ENCODE measurements at regions not wholly inside any gene's neighbourhood (a gene's known extent, or its start where the extent isn't known, plus 50 kb on each side); places are given as distances from the start of the nearest gene placed in this dataset.

GRCh38 chr3:43183456-43183855, 77.6 kb upstream of the POMGNT2 start:
- Histone ChIP-seq H3K36me3 (ENCODE audit: insufficient read depth, low read length) (no peaks in the 10 kb centered on the region), H3K27me3 (ENCODE audit: insufficient read depth, low read length) (no peaks in the 10 kb centered on the region), H4K20me1 (ENCODE audit: insufficient read depth, low read length) (no peaks in the 10 kb centered on the region), H3K4me3 (ENCODE audit: insufficient read depth, low read length) (no peak overlapping the region), H3K4me2 (ENCODE audit: insufficient read depth, low read length) (no peak overlapping the region), H3K4me1 (ENCODE audit: insufficient read depth, low read length) (peaks cover 23% of the 10 kb centered on the region), H2AFZ (ENCODE audit: low read length) (no peak overlapping the region), H3K79me2 (ENCODE audit: insufficient read depth, low read length) (no peaks in the 10 kb centered on the region), H3K9me3 (ENCODE audit: low read depth, low read length) (peaks cover 2% of the 10 kb centered on the region), H3K27ac (ENCODE audit: low read depth, low read length) (no peak overlapping the region)
- DNase-seq (ENCODE audit: insufficient read length, low spot score, missing footprints): no peak
- TF ChIP-seq CTCF (IDR thresholded peaks at IDR 0.05; ENCODE audit: extremely low read depth, low read depth, low read length): no peak

- H3K27ac ChIP-seq (ENCODE audit: low read depth, low read length): no peak overlapping the region
- no peaks in the 10 kb centered on the region for H3K36me3 ChIP-seq (ENCODE audit: insufficient read depth, low read length)
- no peak for DNase-seq (ENCODE audit: insufficient read length, low spot score, missing footprints)
- H3K4me3 ChIP-seq (ENCODE audit: insufficient read depth, low read length): no peak overlapping the region
- H3K79me2 ChIP-seq (ENCODE audit: insufficient read depth, low read length): no peaks in the 10 kb centered on the region
- no peaks in the 10 kb centered on the region for H3K27me3 ChIP-seq (ENCODE audit: insufficient read depth, low read length)
- H3K4me2 ChIP-seq (ENCODE audit: insufficient read depth, low read length): no peak overlapping the region
- H3K9me3 ChIP-seq (ENCODE audit: low read depth, low read length): no peaks in the 10 kb centered on the region
- peaks cover 23% of the 10 kb centered on the region for H3K4me1 ChIP-seq (ENCODE audit: insufficient read depth, low read length)
- no peak for TF ChIP-seq CTCF (IDR thresholded peaks at IDR 0.05; ENCODE audit: extremely low read depth, low read depth, low read length)
- H4K20me1 ChIP-seq (ENCODE audit: insufficient read depth, low read length): no peaks in the 10 kb centered on the region
- H2AFZ ChIP-seq (ENCODE audit: low read length): no peak overlapping the region
Observed at GRCh38 chr3:43181202-43181821, 75.4 kb upstream of the POMGNT2 start.

- no peak overlapping the region for H2AFZ ChIP-seq (ENCODE audit: low read length)
- peaks cover 23% of the 10 kb centered on the region for H3K4me1 ChIP-seq (ENCODE audit: insufficient read depth, low read length)
- no peaks in the 10 kb centered on the region for H3K79me2 ChIP-seq (ENCODE audit: insufficient read depth, low read length)
- H3K9me3 ChIP-seq (ENCODE audit: low read depth, low read length): no peaks in the 10 kb centered on the region
- H3K27me3 ChIP-seq (ENCODE audit: insufficient read depth, low read length): no peaks in the 10 kb centered on the region
- peak; percentile 58 for DNase-seq (ENCODE audit: insufficient read length, low spot score, missing footprints)
- no peaks in the 10 kb centered on the region for H4K20me1 ChIP-seq (ENCODE audit: insufficient read depth, low read length)
- H3K27ac ChIP-seq (ENCODE audit: low read depth, low read length): peak overlapping the region; percentile 67
- TF ChIP-seq CTCF (IDR thresholded peaks at IDR 0.05; ENCODE audit: extremely low read depth, low read depth, low read length): no peak
- no peaks in the 10 kb centered on the region for H3K36me3 ChIP-seq (ENCODE audit: insufficient read depth, low read length)
- H3K4me2 ChIP-seq (ENCODE audit: insufficient read depth, low read length): no peak overlapping the region
- H3K4me3 ChIP-seq (ENCODE audit: insufficient read depth, low read length): no peak overlapping the region
Observed at GRCh38 chr3:43180694-43181093, 74.8 kb upstream of the POMGNT2 start.

GRCh38 chr3:43180027-43180426, 74.1 kb upstream of the POMGNT2 start:
- DNase-seq (ENCODE audit: insufficient read length, low spot score, missing footprints): no peak
- Histone ChIP-seq H3K4me3 (ENCODE audit: insufficient read depth, low read length) (no peak overlapping the region), H3K36me3 (ENCODE audit: insufficient read depth, low read length) (no peaks in the 10 kb centered on the region), H2AFZ (ENCODE audit: low read length) (peak overlapping the region; percentile 76), H3K27me3 (ENCODE audit: insufficient read depth, low read length) (no peaks in the 10 kb centered on the region), H3K4me1 (ENCODE audit: insufficient read depth, low read length) (peaks cover 23% of the 10 kb centered on the region), H3K79me2 (ENCODE audit: insufficient read depth, low read length) (no peaks in the 10 kb centered on the region), H3K27ac (ENCODE audit: low read depth, low read length) (peak overlapping the region; percentile 67), H3K9me3 (ENCODE audit: low read depth, low read length) (no peaks in the 10 kb centered on the region), H3K4me2 (ENCODE audit: insufficient read depth, low read length) (peak overlapping the region; percentile 30), H4K20me1 (ENCODE audit: insufficient read depth, low read length) (no peaks in the 10 kb centered on the region)
- TF ChIP-seq CTCF (IDR thresholded peaks at IDR 0.05; ENCODE audit: extremely low read depth, low read depth, low read length): no peak
